Memory B cell (primary cell): ENCODE measurements at regions not wholly inside any gene's neighbourhood (a gene's known extent, or its start where the extent isn't known, plus 50 kb on each side); places are given as distances from the start of the nearest gene placed in this dataset.
A peak's percentile ranks its signal among the peaks of the same experiment; 100 is the strongest.
"Not testable (repeated sequence)": the region's sequence is repeated elsewhere in the genome, so short reads cannot be mapped to it uniquely, and the experiment has no call there.

Experiments used
- ATAC-seq: fragments of 150-1000 bp; cut with Tn5 transposase; 2 replicates; pipeline ENCODE4 v1.10.0; 2021; ENCODE audit warnings: low read depth, mild to moderate bottlenecking, moderate library complexity
- DNase-seq, 2 donors: peaks; one replicate each; pipeline ENCODE4 v3.0.0; 2022; ENCODE audit warnings: low spot score in 2 of 2
- H3K27ac Mint-ChIP-seq: one replicate; pipeline ENCODE4 v1.8.0; 2022; ENCODE audit warnings: mild to moderate bottlenecking, moderate library complexity, mixed read lengths
- H3K27me3 Mint-ChIP-seq: one replicate; pipeline ENCODE4 v1.8.0; 2022; ENCODE audit warnings: mixed read lengths
- H3K36me3 Mint-ChIP-seq: one replicate; pipeline ENCODE4 v1.8.0; 2022; ENCODE audit warnings: mild to moderate bottlenecking, mixed read lengths
- H3K4me1 Mint-ChIP-seq: one replicate; pipeline ENCODE4 v1.8.0; 2022; ENCODE audit warnings: mixed read lengths
- H3K4me3 Mint-ChIP-seq: one replicate; pipeline ENCODE4 v1.8.0; 2022; ENCODE audit warnings: mild to moderate bottlenecking, moderate library complexity, mixed read lengths
- H3K9me3 Mint-ChIP-seq: one replicate; pipeline ENCODE4 v1.8.0; 2022; ENCODE audit warnings: mixed read lengths

DNA sequence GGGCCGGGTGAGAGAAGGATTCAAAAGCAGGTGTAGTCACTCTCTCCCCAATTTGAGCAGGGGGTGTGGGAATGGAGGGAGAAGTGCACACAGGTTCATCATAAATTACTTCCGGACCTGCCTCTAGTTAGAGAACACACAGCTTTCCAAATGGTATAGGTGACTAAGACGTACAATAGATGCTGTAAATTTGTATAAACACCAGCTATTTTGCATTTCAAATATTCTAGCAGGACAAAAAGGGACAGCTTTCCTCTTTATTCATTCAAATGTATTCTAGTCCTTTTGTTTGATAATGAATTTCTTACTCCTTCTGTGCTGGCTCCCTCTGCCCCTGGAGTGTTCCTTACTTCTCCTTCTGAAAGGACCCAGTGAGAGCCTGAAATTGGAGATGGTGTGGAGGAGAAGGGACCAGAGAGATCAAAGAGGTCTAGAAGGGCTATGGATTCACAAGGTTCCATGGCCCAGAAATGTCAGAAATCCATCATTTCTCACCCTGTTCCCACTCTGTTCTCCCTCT, 53.2 kb upstream of the SH3BP4 start:
- no peaks in the 10 kb centered on the region for H3K4me1 Mint-ChIP-seq
- ATAC-seq (no peak), DNase-seq (no peak)
- H3K36me3 Mint-ChIP-seq: peaks cover 3% of the 10 kb centered on the region
- H3K27ac Mint-ChIP-seq: no peak overlapping the region
- H3K4me3 Mint-ChIP-seq: no peak overlapping the region
- peaks cover 6% of the 10 kb centered on the region for H3K9me3 Mint-ChIP-seq
- H3K27me3 Mint-ChIP-seq: peaks cover 8% of the 10 kb centered on the region

DNA sequence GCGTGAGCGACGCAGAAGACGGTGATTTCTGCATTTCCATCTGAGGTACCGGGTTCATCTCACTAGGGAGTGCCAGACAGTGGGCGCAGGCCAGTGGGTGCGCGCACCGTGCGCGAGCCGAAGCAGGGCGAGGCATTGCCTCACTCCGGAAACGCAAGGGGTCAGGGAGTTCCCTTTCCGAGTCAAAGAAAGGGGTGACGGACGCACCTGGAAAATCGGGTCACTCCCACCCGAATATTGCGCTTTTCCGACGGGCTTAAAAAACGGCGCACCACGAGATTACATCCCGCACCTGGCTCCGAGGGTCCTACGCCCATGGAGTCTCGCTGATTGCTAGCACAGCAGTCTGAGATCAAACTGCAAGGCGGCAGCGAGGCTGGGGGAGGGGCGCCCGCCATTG, 63.4 kb upstream of the SH3BP4 start:
- not testable (repeated sequence) for H3K36me3 Mint-ChIP-seq, H3K27ac Mint-ChIP-seq, H3K9me3 Mint-ChIP-seq, H3K4me3 Mint-ChIP-seq, DNase-seq, H3K4me1 Mint-ChIP-seq, ATAC-seq, H3K27me3 Mint-ChIP-seq

DNA sequence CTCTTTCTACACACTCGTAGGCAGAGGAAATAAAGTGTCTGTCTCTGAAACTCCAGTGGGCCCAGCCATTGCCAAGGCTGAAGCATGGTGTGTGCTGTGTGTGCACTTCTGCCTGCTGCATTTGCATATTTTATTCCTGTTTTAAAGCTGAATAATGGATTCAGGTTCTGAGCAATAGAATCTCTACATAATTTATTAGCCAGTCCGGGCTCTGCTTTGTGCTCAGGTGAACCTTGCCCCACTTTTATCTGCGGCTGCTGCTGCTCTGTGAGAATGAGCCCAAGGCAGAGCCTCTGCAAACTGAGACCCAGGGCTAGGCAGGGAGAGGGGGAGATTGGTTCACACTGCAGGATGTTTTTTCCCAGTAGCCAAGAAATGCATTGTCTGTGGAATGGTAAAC, 64.6 kb upstream of the SH3BP4 start:
- no peak for DNase-seq
- peaks cover 5% of the 10 kb centered on the region for H3K27me3 Mint-ChIP-seq
- H3K9me3 Mint-ChIP-seq: peaks cover 2% of the 10 kb centered on the region
- no peak overlapping the region for H3K27ac Mint-ChIP-seq
- peaks cover 1% of the 10 kb centered on the region for H3K36me3 Mint-ChIP-seq
- H3K4me1 Mint-ChIP-seq: no peaks in the 10 kb centered on the region
- no peak for ATAC-seq
- no peak overlapping the region for H3K4me3 Mint-ChIP-seq

- Mint-ChIP-seq H3K9me3 (peaks cover 2% of the 10 kb centered on the region), H3K4me3 (no peak overlapping the region), H3K36me3 (peaks cover 1% of the 10 kb centered on the region), H3K27ac (no peak overlapping the region), H3K4me1 (no peaks in the 10 kb centered on the region), H3K27me3 (peaks cover 5% of the 10 kb centered on the region)
- ATAC-seq (no peak), DNase-seq (no peak)
Measured at GRCh38 chr2:234885886-234886285, 65.9 kb upstream of the SH3BP4 start.

- H3K4me3 Mint-ChIP-seq: no peak overlapping the region
- no peak for ATAC-seq
- no peaks in the 10 kb centered on the region for H3K4me1 Mint-ChIP-seq
- H3K36me3 Mint-ChIP-seq: peaks cover 1% of the 10 kb centered on the region
- H3K27me3 Mint-ChIP-seq: peaks cover 5% of the 10 kb centered on the region
- H3K27ac Mint-ChIP-seq: no peak overlapping the region
- H3K9me3 Mint-ChIP-seq: peaks cover 2% of the 10 kb centered on the region
- DNase-seq: no peak
Measured at GRCh38 chr2:234885118-234885517, 66.7 kb upstream of the SH3BP4 start.

GRCh38 chr2:234884591-234884990, 67.2 kb upstream of the SH3BP4 start:
- Mint-ChIP-seq H3K27ac (no peak overlapping the region), H3K4me1 (no peaks in the 10 kb centered on the region), H3K36me3 (peaks cover 1% of the 10 kb centered on the region), H3K9me3 (peaks cover 2% of the 10 kb centered on the region), H3K27me3 (peaks cover 5% of the 10 kb centered on the region), H3K4me3 (no peak overlapping the region)
- no peak for DNase-seq
- no peak for ATAC-seq

GRCh38 chr2:234881413-234882241, 70.2 kb upstream of the SH3BP4 start:
- Mint-ChIP-seq H3K27me3 (peaks cover 6% of the 10 kb centered on the region), H3K4me1 (no peaks in the 10 kb centered on the region), H3K4me3 (no peak overlapping the region), H3K36me3 (peaks cover 3% of the 10 kb centered on the region), H3K27ac (no peak overlapping the region), H3K9me3 (peaks cover 4% of the 10 kb centered on the region)
- DNase-seq: peak in 1 of 2 donors; percentile 29
- ATAC-seq: peak; percentile 66

GRCh38 chr2:234880551-234881211, 71.1 kb upstream of the SH3BP4 start:
- Mint-ChIP-seq H3K4me3 (no peak overlapping the region), H3K27me3 (peaks cover 5% of the 10 kb centered on the region), H3K36me3 (peaks cover 3% of the 10 kb centered on the region), H3K4me1 (peaks cover 6% of the 10 kb centered on the region), H3K9me3 (peaks cover 7% of the 10 kb centered on the region), H3K27ac (no peak overlapping the region)
- DNase-seq (no peak), ATAC-seq (no peak)

DNA sequence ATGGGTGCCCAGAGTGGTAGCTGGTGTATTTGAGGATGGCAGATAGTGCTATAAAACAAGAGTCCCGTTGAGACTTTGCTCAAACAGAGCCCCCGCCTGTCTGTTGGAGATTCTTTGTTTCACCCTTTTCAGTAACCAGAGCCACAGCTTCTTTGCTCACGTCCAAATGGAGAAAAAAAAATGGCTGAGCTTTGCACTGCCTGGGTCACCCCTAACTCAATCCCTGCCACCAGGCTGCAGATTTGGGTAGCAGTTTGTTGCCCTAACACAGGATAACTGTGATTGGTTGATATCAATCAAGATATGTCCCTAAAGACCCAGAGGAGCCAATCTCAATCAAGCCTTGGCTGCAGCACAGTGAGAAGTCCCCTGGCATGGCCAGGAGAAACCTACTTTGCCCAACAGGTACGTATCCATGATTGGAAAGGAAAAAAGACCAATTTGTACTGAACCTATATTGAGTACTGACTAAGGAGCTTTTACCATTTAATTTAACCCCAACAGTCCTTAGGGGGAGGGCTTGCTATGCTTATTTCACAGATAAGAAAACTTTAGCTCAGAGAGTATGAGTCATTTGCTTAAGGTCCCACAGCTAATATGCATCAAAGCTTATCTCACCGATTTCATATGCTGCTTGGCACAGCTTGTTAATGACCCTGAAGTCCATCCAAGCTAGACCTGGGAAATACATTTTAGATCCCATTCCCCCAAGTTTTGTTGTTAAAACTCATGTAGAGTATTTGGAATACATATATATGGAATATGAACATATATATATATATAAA, 72.0 kb upstream of the SH3BP4 start:
- no peak for ATAC-seq
- Mint-ChIP-seq H3K36me3 (peaks cover 3% of the 10 kb centered on the region), H3K4me1 (peaks cover 9% of the 10 kb centered on the region), H3K27ac (no peak overlapping the region), H3K27me3 (peaks cover 2% of the 10 kb centered on the region), H3K9me3 (peaks cover 7% of the 10 kb centered on the region), H3K4me3 (no peak overlapping the region)
- no peak for DNase-seq

DNA sequence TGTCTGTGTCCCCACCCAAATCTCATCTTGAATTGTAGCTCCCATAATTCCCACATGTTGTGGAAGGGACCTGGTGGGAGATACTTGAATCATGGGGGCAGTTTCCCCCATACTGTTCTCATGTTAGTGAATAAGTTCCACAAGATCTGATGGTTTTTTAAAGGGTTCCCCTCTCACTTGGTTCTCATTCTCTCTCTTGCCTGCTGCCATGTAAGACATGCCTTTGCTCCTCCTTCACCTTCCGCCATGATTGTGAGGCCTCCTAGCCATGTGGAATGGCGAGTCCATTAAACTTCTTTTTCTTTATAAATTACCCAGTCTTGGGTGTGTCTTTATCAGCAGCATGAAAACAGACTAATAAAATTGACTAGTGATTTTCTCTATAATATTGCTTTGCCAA, 75.2 kb upstream of the SH3BP4 start:
- not testable (repeated sequence) for H3K4me1 Mint-ChIP-seq, H3K27me3 Mint-ChIP-seq, ATAC-seq, DNase-seq, H3K27ac Mint-ChIP-seq, H3K36me3 Mint-ChIP-seq, H3K9me3 Mint-ChIP-seq, H3K4me3 Mint-ChIP-seq

DNA sequence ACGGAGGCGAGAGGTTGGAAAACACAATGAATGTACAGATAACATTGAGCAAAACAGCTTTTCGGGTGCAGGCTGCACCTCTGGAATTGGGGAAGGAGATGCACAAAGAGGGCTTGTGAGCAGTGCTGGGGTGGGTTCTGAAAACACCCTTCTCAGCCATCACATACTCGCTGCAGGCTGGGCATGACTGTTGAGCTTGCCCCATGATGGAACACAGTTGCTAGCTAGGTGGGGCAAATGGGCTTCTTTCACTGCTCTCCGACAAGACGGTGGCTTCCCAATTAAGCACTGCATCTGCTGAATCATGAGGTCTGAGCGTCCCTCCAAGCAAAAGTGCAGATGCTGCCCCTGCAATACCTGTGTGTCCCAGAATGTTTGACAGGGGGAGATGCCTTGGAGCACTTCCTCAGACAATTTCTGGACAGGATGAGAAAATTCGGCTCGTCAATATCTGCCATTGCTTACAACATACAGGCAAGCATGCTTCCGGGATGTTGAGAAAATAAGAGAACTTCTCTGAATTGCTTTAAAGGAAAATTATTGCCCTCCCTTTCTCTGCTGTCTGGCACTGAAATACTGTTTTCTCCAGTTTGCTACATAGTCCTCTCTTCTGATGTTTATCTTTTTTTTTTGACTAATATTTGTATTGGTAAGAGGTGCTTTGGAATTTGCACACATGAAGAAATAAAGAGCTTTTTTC, 77.3 kb upstream of the SH3BP4 start:
- Mint-ChIP-seq H3K27me3 (peaks cover 13% of the 10 kb centered on the region), H3K4me3 (no peak overlapping the region), H3K36me3 (peaks cover 2% of the 10 kb centered on the region), H3K27ac (no peak overlapping the region), H3K4me1 (peaks cover 9% of the 10 kb centered on the region), H3K9me3 (peaks cover 7% of the 10 kb centered on the region)
- no peak for ATAC-seq
- DNase-seq: no peak

DNA sequence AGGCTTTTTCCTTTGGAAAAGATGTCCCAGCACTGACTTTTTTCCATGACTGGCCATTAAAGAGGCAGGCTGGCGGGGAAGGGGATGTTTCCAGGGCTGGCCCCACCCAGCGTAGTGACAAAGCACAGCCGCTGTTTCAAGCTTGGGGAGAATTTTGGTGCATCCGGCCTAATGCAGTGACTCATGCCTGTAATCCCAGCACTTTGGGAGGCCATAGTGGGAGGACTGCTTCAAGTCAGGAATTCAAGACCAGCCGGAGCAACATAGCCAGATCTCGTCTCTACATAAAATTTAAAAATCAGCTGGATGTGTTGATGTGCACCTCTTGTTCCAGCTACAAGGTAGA, 78.0 kb upstream of the SH3BP4 start:
- Mint-ChIP-seq H3K36me3 (no peaks in the 10 kb centered on the region), H3K9me3 (peaks cover 7% of the 10 kb centered on the region), H3K4me1 (peaks cover 9% of the 10 kb centered on the region), H3K27ac (no peak overlapping the region), H3K4me3 (no peak overlapping the region), H3K27me3 (peaks cover 11% of the 10 kb centered on the region)
- no peak for ATAC-seq
- DNase-seq: no peak

DNA sequence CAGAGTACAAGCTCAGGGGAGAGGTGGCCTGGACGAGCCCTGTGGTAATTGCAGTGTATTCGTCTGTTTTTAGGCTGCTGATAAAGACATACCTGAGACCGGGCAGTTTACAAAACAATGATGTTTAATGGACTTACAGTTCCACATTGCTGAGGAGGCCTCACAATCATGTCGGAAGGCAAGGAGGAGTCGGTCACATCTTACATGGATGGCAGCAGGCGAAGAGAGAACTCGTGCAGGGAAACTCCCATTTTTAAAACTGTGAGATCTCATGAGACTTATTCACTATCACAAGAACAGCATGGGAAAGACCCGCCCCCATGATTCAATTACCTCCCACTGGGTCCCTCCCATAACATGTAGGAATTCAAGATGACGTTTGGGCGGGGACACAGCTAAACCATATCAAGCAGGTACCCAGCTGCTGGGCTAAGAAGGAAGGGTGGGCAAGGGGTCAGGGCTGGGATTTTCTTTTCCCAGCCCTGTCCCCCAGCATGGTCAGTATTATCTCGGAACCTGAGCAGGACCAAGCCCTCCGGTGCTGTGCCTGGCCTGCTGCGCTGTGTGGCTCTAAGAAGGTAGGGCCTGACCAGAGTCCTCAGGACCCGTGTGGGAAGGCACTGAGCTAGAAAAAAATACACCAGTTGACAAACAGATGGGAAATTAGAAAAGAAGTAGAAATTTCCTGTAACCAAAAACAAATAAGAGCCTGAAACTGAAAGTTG, 78.6 kb upstream of the SH3BP4 start:
- Mint-ChIP-seq H3K36me3 (no peaks in the 10 kb centered on the region), H3K4me1 (peaks cover 9% of the 10 kb centered on the region), H3K9me3 (peaks cover 7% of the 10 kb centered on the region), H3K27me3 (peaks cover 11% of the 10 kb centered on the region), H3K4me3 (no peak overlapping the region), H3K27ac (no peak overlapping the region)
- ATAC-seq (no peak), DNase-seq (no peak)
